NB4 (cell line): ENCODE measurements at regions not wholly inside any gene's neighbourhood (a gene's known extent, or its start where the extent isn't known, plus 50 kb on each side); places are given as distances from the start of the nearest gene placed in this dataset.

Experiments used
- MYC ChIP-seq: IDR thresholded peaks from 2 replicates; pipeline ENCODE4 v1.6.1; 2011; ENCODE audit warnings: low read depth, low read length
- POLR2A ChIP-seq: IDR thresholded peaks from 2 replicates; pipeline ENCODE4 v1.6.1; 2011; ENCODE audit warnings: mild to moderate bottlenecking; ENCODE audit not compliant: insufficient read length; ENCODE audit errors: extremely low read depth
- TF ChIP-seq, protein P1 (sequence below): IDR thresholded peaks from one replicate; pipeline ENCODE4 v1.5.1; 2012; ENCODE audit warnings: low read depth, low read length
- TF ChIP-seq, protein P2 (sequence below): IDR thresholded peaks from 2 replicates; pipeline ENCODE4 v1.6.1; 2011; ENCODE audit warnings: low read depth, low read length

DNA sequence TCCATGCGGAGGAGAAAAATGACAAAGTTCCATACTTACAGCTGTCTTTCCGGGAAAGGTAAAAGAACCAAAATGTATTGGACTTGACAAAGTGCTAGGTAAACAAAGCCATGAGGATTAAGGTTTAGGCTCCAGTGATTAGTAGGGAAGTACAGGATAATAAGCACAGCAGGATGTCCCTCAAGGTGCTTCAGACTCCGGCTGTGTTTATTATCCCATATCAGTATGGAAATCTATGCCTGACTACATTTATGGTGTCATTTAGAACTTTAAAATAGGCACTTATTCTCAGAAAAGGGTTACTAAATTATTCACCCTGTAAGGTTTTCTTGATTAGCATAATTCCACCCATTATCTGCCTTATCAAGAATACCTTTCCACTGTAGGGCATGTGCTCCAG is 136.3 kb upstream of the CCDC68 start:
- no peak for TF ChIP-seq POLR2A
- TF ChIP-seq, protein P1, sequence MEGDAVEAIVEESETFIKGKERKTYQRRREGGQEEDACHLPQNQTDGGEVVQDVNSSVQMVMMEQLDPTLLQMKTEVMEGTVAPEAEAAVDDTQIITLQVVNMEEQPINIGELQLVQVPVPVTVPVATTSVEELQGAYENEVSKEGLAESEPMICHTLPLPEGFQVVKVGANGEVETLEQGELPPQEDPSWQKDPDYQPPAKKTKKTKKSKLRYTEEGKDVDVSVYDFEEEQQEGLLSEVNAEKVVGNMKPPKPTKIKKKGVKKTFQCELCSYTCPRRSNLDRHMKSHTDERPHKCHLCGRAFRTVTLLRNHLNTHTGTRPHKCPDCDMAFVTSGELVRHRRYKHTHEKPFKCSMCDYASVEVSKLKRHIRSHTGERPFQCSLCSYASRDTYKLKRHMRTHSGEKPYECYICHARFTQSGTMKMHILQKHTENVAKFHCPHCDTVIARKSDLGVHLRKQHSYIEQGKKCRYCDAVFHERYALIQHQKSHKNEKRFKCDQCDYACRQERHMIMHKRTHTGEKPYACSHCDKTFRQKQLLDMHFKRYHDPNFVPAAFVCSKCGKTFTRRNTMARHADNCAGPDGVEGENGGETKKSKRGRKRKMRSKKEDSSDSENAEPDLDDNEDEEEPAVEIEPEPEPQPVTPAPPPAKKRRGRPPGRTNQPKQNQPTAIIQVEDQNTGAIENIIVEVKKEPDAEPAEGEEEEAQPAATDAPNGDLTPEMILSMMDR, result no peak
- TF ChIP-seq, protein P2, sequence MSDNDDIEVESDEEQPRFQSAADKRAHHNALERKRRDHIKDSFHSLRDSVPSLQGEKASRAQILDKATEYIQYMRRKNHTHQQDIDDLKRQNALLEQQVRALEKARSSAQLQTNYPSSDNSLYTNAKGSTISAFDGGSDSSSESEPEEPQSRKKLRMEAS, result no peak
- no peak for TF ChIP-seq MYC
